T-helper 2 cell (primary cell): ENCODE measurements at regions not wholly inside any gene's neighbourhood (a gene's known extent, or its start where the extent isn't known, plus 50 kb on each side); places are given as distances from the start of the nearest gene placed in this dataset.

Source experiments
- DNase-seq, 5 experiments: peaks; one replicate each; pipeline versions ENCODE4 v3.0.0 to v3.0.0-alpha.2; 2012 to 2022

- no peak for DNase-seq
These were observed 300.9 kb downstream of the ICOS start for GRCh38 chr2:204237416-204237815.

GRCh38 chr2:204239411-204240165 is 303.0 kb downstream of the ICOS start:
- DNase-seq = no peak

- DNase-seq = no peak
These were observed 304.3 kb upstream of the PARD3B start for GRCh38 chr2:204240961-204241360.

- DNase-seq = no peak
These were observed 295.8 kb upstream of the PARD3B start for GRCh38 chr2:204249437-204249836.

- DNase-seq = no peak
These were observed 294.6 kb upstream of the PARD3B start for GRCh38 chr2:204250692-204251091.

GRCh38 chr2:204251158-204251997 is 293.9 kb upstream of the PARD3B start:
- DNase-seq = peak in 1 of 5 experiments; percentile 17

GRCh38 chr2:204251998-204252376 is 293.3 kb upstream of the PARD3B start:
- DNase-seq = no peak

- no peak for DNase-seq
These were observed 290.2 kb upstream of the PARD3B start for GRCh38 chr2:204255071-204255470.

- DNase-seq = no peak
These were observed 289.7 kb upstream of the PARD3B start for GRCh38 chr2:204255526-204255925.

- no peak for DNase-seq
These were observed 287.5 kb upstream of the PARD3B start for GRCh38 chr2:204257781-204258180.

GRCh38 chr2:204258890-204259289 is 286.4 kb upstream of the PARD3B start:
- DNase-seq = no peak

- peak in 3 of 5 experiments; percentile 15 to 32 (median 18) for DNase-seq
These were observed 285.0 kb upstream of the PARD3B start for GRCh38 chr2:204260162-204260877.

- DNase-seq = no peak
These were observed 284.4 kb upstream of the PARD3B start for GRCh38 chr2:204260901-204261300.

GRCh38 chr2:204261846-204262245 is 283.4 kb upstream of the PARD3B start:
- DNase-seq = no peak

GRCh38 chr2:204264085-204264553 is 281.2 kb upstream of the PARD3B start:
- DNase-seq = no peak

GRCh38 chr2:204264621-204265140 is 280.6 kb upstream of the PARD3B start:
- DNase-seq = no peak

- no peak for DNase-seq
These were observed 279.5 kb upstream of the PARD3B start for GRCh38 chr2:204265681-204266181.

GRCh38 chr2:204268458-204268857 is 276.8 kb upstream of the PARD3B start:
- DNase-seq = no peak

GRCh38 chr2:204268971-204269370 is 276.3 kb upstream of the PARD3B start:
- DNase-seq = no peak

GRCh38 chr2:204272089-204272488 is 273.2 kb upstream of the PARD3B start:
- DNase-seq = no peak

GRCh38 chr2:204272610-204273287 is 272.5 kb upstream of the PARD3B start:
- DNase-seq = no peak

GRCh38 chr2:204274429-204274828 is 270.8 kb upstream of the PARD3B start:
- DNase-seq = no peak
